HFFc6 (cell line): ENCODE measurements at regions not wholly inside any gene's neighbourhood (a gene's known extent, or its start where the extent isn't known, plus 50 kb on each side); places are given as distances from the start of the nearest gene placed in this dataset.

Source experiments
- DNase-seq: peaks from one replicate; pipeline ENCODE4 v3.0.0-alpha.2; 2018
- H3K27ac Mint-ChIP-seq: 2 replicates; pipeline ENCODE4 v1.8.0; 2020; ENCODE audit warnings: mild to moderate bottlenecking, mixed read lengths
- H3K27me3 Mint-ChIP-seq: 2 replicates; pipeline ENCODE4 v1.8.0; 2021; ENCODE audit warnings: mild to moderate bottlenecking, moderate library complexity, mixed read lengths; ENCODE audit not compliant: insufficient read depth
- H3K36me3 Mint-ChIP-seq: 2 replicates; pipeline ENCODE4 v1.8.0; 2021; ENCODE audit warnings: low read depth, mixed read lengths
- H3K4me1 Mint-ChIP-seq: 2 replicates; pipeline ENCODE4 v1.8.0; 2020; ENCODE audit warnings: low read depth, mixed read lengths
- H3K4me3 Mint-ChIP-seq: 2 replicates; pipeline ENCODE4 v1.8.0; 2020; ENCODE audit warnings: mild to moderate bottlenecking, moderate library complexity, mixed read lengths
- H3K9me3 Mint-ChIP-seq: 2 replicates; pipeline ENCODE4 v1.8.0; 2020; ENCODE audit warnings: mild to moderate bottlenecking, mixed read lengths
- TF ChIP-seq, protein P1 (sequence below): fragments of 200-600 bp; sonication (generic); IDR thresholded peaks from 2 replicates; pipeline ENCODE4 v1.5.0; 2021; ENCODE audit warnings: antibody characterized with exemption, mild to moderate bottlenecking

DNA sequence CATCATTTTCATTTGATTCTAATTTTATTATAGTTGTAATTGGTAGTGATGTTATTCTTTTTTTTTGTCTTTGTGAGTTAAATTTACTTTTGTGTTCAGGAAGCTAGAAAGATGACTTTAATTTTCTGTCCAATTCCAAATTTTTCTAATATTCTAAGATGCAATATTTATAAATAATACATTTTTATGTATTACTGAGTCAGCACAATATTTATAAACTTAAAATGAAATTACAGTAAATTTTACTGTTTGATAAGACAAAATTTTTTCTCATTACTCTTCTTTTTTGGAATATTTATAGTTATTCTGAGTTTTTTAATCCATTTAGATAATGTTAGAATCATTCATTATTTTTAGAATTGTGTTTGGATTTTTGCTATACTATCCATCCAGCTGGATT, 1637.9 kb upstream of the ACO1 start:
- H3K4me1 Mint-ChIP-seq = no peaks in the 10 kb centered on the region
- no peak overlapping the region for H3K27ac Mint-ChIP-seq
- TF ChIP-seq, protein P1, sequence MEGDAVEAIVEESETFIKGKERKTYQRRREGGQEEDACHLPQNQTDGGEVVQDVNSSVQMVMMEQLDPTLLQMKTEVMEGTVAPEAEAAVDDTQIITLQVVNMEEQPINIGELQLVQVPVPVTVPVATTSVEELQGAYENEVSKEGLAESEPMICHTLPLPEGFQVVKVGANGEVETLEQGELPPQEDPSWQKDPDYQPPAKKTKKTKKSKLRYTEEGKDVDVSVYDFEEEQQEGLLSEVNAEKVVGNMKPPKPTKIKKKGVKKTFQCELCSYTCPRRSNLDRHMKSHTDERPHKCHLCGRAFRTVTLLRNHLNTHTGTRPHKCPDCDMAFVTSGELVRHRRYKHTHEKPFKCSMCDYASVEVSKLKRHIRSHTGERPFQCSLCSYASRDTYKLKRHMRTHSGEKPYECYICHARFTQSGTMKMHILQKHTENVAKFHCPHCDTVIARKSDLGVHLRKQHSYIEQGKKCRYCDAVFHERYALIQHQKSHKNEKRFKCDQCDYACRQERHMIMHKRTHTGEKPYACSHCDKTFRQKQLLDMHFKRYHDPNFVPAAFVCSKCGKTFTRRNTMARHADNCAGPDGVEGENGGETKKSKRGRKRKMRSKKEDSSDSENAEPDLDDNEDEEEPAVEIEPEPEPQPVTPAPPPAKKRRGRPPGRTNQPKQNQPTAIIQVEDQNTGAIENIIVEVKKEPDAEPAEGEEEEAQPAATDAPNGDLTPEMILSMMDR = no peak
- no peak overlapping the region for H3K4me3 Mint-ChIP-seq
- H3K27me3 Mint-ChIP-seq = no peaks in the 10 kb centered on the region
- no peaks in the 10 kb centered on the region for H3K36me3 Mint-ChIP-seq
- DNase-seq = no peak
- peaks cover 21% of the 10 kb centered on the region for H3K9me3 Mint-ChIP-seq

DNA sequence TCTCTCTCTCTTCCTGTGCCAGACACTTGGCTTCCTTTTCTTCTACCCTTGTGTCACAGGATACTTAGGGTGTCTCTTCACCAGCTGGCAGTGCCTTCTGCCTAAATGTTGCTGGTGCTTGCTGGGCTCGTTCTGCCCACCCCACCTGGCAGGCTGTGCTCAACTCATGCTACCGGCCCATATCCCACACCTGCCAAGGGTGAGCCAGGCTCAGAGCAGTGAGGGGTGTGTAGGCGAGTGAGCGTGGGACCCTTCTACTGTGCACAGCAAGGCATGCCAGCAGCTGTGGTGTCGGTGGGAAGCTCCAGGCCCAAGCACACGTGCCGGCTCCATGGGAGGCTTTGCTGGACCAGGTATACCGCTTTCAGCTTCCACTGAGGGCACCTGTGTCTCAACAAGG, 1626.7 kb upstream of the ACO1 start:
- Mint-ChIP-seq H3K4me1 (no peaks in the 10 kb centered on the region), H3K9me3 (peaks cover 18% of the 10 kb centered on the region), H3K27me3 (no peaks in the 10 kb centered on the region), H3K27ac (no peak overlapping the region), H3K4me3 (no peak overlapping the region), H3K36me3 (no peaks in the 10 kb centered on the region)
- no peak for DNase-seq
- TF ChIP-seq, protein P1 = no peak

DNA sequence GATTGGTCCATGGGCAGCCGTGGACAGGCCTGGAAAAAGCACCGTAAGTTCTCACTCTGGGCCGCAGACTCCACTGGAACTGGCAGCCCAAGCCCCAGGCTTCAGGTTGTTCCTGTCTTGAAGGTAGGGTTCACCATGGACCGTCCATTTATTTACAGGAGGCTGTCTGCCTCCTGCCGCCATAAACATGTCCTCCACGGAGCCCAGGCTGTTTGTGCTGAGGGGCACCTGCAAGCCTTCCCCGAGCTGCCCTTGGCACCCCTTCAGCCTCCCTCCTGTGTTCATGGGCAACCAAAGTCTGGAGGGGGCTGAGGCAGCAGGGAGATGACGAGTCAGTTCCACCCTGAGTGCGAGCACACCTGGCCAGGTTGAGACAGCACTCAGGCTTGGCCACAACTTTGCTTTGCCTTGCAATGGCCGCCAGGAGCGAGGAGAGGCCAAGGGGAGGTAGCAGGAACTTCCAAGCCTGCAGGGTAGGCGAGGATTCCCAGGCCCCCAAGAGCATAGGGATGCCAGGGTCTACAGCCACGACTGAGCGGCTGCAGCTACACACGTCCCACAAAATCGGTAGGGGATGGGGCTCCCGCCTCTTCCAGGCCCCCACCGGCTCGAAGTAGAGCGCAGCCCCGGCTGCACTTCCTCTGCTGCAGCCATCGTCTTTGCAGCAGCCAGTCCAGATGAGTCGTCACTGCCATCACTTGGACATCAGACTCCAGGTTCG, 1625.6 kb upstream of the ACO1 start:
- Mint-ChIP-seq H3K4me3 (no peak overlapping the region), H3K36me3 (no peaks in the 10 kb centered on the region), H3K9me3 (peaks cover 18% of the 10 kb centered on the region), H3K27ac (no peak overlapping the region), H3K4me1 (no peaks in the 10 kb centered on the region), H3K27me3 (no peaks in the 10 kb centered on the region)
- DNase-seq = no peak
- TF ChIP-seq, protein P1 = no peak

DNA sequence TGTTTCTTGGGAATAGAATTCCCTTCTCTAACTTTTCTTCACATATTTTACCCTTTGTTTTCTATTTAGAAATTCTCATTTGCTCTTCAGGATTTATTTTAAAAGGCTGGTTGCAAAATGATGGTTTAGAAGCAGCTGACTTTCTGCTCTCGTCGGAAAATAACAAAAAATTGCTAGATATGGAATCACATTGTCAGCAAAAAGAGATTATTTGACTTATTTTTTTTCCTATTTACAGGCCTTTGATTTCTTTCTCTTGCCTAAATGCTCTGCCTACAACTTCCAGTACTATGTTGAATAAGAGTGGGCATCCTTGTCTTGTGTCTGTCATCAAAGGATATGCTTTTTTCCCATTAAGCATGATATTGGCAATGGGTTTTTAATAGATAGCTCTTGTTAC, 1619.1 kb upstream of the ACO1 start:
- no peaks in the 10 kb centered on the region for H3K4me1 Mint-ChIP-seq
- H3K4me3 Mint-ChIP-seq = no peak overlapping the region
- DNase-seq = no peak
- no peaks in the 10 kb centered on the region for H3K36me3 Mint-ChIP-seq
- no peaks in the 10 kb centered on the region for H3K27me3 Mint-ChIP-seq
- TF ChIP-seq, protein P1 = no peak
- H3K9me3 Mint-ChIP-seq = peaks cover 11% of the 10 kb centered on the region
- no peak overlapping the region for H3K27ac Mint-ChIP-seq

DNA sequence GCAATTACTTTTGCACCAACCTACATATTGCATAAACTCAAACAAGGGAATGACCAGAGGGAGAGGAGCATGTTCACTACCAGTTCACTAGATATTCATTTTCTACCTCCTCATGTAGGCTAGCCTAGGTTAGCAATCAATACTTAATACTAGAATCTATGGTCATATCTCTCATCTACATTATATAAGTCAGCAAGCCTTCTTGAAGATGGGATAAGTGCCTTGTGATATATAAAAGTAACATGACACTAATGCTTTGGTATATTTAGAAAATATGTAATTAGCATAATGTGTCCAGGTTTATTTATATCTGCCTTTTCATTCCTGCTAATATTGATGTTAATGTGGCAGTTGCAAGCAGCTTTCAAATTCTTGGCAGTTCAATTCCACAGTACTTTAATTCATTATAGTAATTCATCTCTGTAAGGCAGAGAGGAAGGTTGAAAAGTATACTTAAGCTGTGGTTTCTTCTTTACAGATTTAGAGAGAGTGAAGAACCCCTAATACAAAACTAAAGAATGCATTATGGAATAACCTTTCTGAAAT, 1613.2 kb upstream of the ACO1 start:
- DNase-seq = no peak
- H3K27ac Mint-ChIP-seq = no peak overlapping the region
- H3K4me3 Mint-ChIP-seq = no peak overlapping the region
- H3K4me1 Mint-ChIP-seq = no peaks in the 10 kb centered on the region
- H3K36me3 Mint-ChIP-seq = peaks cover 6% of the 10 kb centered on the region; the same call in 1 of the 2 replicates
- H3K9me3 Mint-ChIP-seq = peaks cover 31% of the 10 kb centered on the region
- H3K27me3 Mint-ChIP-seq = no peaks in the 10 kb centered on the region
- TF ChIP-seq, protein P1 = no peak
